ENCODE measurements at regions not wholly inside any gene's neighbourhood (a gene's known extent, or its start where the extent isn't known, plus 50 kb on each side); places are given as distances from the start of the nearest gene placed in this dataset.

DNA sequence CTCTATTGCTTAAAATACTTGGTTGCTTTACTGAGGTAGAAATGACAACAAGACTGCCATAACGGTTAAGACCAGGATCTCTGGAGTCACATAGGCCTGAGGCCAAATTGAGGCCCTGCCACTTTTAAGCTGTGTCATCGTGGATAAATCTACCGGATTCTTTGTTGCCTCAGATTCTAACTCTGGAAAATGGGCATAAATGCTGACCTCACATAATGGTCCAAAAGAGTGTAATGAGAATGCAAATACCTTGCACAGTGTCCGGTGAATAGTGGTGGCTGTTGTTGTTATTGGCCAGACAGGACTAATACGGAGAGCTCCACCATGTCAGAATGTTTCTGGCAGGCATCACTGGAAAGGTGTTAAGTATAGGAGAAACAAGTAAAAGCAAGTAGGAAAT, 346.1 kb downstream of the LMO4 start:
- no peak for DNase-seq (ENCODE audit: low spot score)
- TF ChIP-seq CTCF (IDR thresholded peaks at IDR 0.05; ENCODE audit: borderline replicate concordance, control extremely low read depth, extremely low read depth, insufficient read depth, missing control alignments), result no peak
- in situ Hi-C loops (cut with MboI; ENCODE audit: low sequenced_read_pairs, unreplicated experiment), result no loop called here

- no peak for DNase-seq (ENCODE audit: low spot score)
- no peak for TF ChIP-seq CTCF (IDR thresholded peaks at IDR 0.05; ENCODE audit: borderline replicate concordance, control extremely low read depth, extremely low read depth, insufficient read depth, missing control alignments)
- in situ Hi-C loops (cut with MboI; ENCODE audit: low sequenced_read_pairs, unreplicated experiment), result no loop called here
These were observed 349.6 kb downstream of the LMO4 start for GRCh38 chr1:87678266-87678665.

- DNase-seq (ENCODE audit: low spot score), result no peak
- in situ Hi-C loops (cut with MboI; ENCODE audit: low sequenced_read_pairs, unreplicated experiment), result no loop called here
- no peak for TF ChIP-seq CTCF (IDR thresholded peaks at IDR 0.05; ENCODE audit: borderline replicate concordance, control extremely low read depth, extremely low read depth, insufficient read depth, missing control alignments)
These were observed 353.9 kb downstream of the LMO4 start for GRCh38 chr1:87682565-87682964.

DNA sequence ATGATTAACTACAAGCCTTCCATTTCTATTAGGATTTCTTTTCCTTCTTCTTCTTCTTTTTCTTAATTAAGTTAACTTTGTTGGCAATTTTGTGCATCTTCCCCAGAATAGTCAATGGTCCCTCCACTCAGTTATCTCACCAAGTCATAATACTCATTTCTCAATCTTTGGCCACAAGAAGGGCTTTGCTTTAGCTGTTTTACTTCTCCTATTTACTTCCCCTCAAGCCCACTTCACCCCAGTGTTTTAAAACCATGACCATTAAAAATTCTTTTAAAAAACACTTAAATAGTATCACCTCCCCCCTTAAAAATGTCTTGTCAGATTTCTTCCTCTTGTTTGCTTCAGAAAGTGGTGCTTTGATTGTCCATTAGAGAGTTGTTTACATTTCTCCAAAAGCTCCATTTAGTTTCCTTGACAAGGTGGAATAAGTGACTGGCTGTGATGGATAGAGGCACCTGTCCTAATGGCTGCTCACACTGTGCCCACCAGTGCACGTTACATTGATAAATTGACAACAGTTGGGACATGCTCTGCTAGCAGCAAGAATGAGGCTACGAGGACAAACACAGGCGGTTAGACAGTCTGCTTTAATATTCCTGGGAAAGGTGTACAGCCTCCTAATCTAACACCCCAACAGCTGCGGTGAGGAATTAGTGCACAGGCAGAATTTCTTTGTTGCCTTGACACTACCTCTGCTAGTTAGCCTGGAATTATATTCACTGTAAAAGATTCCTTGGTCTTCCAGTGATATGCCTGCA, 354.7 kb downstream of the LMO4 start:
- TF ChIP-seq CTCF (IDR thresholded peaks at IDR 0.05; ENCODE audit: borderline replicate concordance, control extremely low read depth, extremely low read depth, insufficient read depth, missing control alignments), result no peak
- DNase-seq (ENCODE audit: low spot score), result no peak
- in situ Hi-C loops (cut with MboI; ENCODE audit: low sequenced_read_pairs, unreplicated experiment), result no loop called here

- DNase-seq (ENCODE audit: low spot score), result no peak
- no peak for TF ChIP-seq CTCF (IDR thresholded peaks at IDR 0.05; ENCODE audit: borderline replicate concordance, control extremely low read depth, extremely low read depth, insufficient read depth, missing control alignments)
- in situ Hi-C loops (cut with MboI; ENCODE audit: low sequenced_read_pairs, unreplicated experiment), result no loop called here
These were observed 355.5 kb downstream of the LMO4 start for GRCh38 chr1:87684194-87684593.

DNA sequence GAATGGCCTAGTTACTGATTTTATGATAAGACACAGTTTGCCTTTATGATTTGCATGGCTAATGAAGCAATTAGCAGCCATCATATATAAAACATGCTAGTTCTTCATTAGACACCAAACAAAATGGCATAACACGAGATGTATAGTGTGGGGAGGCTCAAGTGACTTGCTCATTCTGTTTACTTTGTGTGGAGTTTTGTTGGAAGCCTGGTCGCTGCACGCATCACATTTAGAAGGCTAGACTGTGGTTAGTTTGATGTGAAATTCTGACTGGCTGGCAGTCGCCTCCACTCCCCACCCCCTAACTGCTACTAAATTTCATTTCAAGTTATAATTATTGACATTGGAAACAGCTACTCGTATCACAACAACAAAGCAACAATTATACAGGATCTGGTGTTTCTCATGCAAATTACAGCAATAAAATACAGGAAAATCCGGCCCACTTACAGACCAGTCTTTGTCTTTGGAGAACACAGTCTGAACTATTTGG, 356.1 kb downstream of the LMO4 start:
- TF ChIP-seq CTCF (IDR thresholded peaks at IDR 0.05; ENCODE audit: borderline replicate concordance, control extremely low read depth, extremely low read depth, insufficient read depth, missing control alignments), result no peak
- no peak for DNase-seq (ENCODE audit: low spot score)
- in situ Hi-C loops (cut with MboI; ENCODE audit: low sequenced_read_pairs, unreplicated experiment), result no loop called here
